ENCODE measurements at regions not wholly inside any gene's neighbourhood (a gene's known extent, or its start where the extent isn't known, plus 50 kb on each side); places are given as distances from the start of the nearest gene placed in this dataset.

GRCh38 chr14:104352493-104353220 is 214.3 kb downstream of the KIF26A start:
- Mint-ChIP-seq H3K36me3 (ENCODE audit: unreplicated experiment) (peaks cover 13% of the 10 kb centered on the region), H3K9me3 (ENCODE audit: unreplicated experiment) (peaks cover 2% of the 10 kb centered on the region), H3K27me3 (ENCODE audit: unreplicated experiment) (peaks cover 8% of the 10 kb centered on the region), H3K4me1 (ENCODE audit: low read depth, unreplicated experiment) (peaks cover 5% of the 10 kb centered on the region), H3K27ac (ENCODE audit: unreplicated experiment) (no peak overlapping the region), H3K4me3 (ENCODE audit: unreplicated experiment) (no peak overlapping the region)
- TF ChIP-seq CTCF (IDR thresholded peaks at IDR 0.05; ENCODE audit: partially characterized antibody, unreplicated experiment): no peak
- DNase-seq: no peak

GRCh38 chr14:104353221-104353920 is 215.0 kb downstream of the KIF26A start:
- H3K36me3 Mint-ChIP-seq (ENCODE audit: unreplicated experiment): peaks cover 7% of the 10 kb centered on the region
- no peak overlapping the region for H3K27ac Mint-ChIP-seq (ENCODE audit: unreplicated experiment)
- peaks cover 11% of the 10 kb centered on the region for H3K27me3 Mint-ChIP-seq (ENCODE audit: unreplicated experiment)
- no peak for DNase-seq
- no peak for TF ChIP-seq CTCF (IDR thresholded peaks at IDR 0.05; ENCODE audit: partially characterized antibody, unreplicated experiment)
- peaks cover 3% of the 10 kb centered on the region for H3K9me3 Mint-ChIP-seq (ENCODE audit: unreplicated experiment)
- peaks cover 5% of the 10 kb centered on the region for H3K4me1 Mint-ChIP-seq (ENCODE audit: low read depth, unreplicated experiment)
- no peak overlapping the region for H3K4me3 Mint-ChIP-seq (ENCODE audit: unreplicated experiment)

- Mint-ChIP-seq H3K27me3 (ENCODE audit: unreplicated experiment) (peaks cover 11% of the 10 kb centered on the region), H3K36me3 (ENCODE audit: unreplicated experiment) (peaks cover 5% of the 10 kb centered on the region), H3K4me1 (ENCODE audit: low read depth, unreplicated experiment) (peaks cover 5% of the 10 kb centered on the region), H3K4me3 (ENCODE audit: unreplicated experiment) (no peak overlapping the region), H3K9me3 (ENCODE audit: unreplicated experiment) (peaks cover 3% of the 10 kb centered on the region), H3K27ac (ENCODE audit: unreplicated experiment) (no peak overlapping the region)
- DNase-seq: no peak
- no peak for TF ChIP-seq CTCF (IDR thresholded peaks at IDR 0.05; ENCODE audit: partially characterized antibody, unreplicated experiment)
Observed at GRCh38 chr14:104353921-104354701, 215.7 kb downstream of the KIF26A start.

DNA sequence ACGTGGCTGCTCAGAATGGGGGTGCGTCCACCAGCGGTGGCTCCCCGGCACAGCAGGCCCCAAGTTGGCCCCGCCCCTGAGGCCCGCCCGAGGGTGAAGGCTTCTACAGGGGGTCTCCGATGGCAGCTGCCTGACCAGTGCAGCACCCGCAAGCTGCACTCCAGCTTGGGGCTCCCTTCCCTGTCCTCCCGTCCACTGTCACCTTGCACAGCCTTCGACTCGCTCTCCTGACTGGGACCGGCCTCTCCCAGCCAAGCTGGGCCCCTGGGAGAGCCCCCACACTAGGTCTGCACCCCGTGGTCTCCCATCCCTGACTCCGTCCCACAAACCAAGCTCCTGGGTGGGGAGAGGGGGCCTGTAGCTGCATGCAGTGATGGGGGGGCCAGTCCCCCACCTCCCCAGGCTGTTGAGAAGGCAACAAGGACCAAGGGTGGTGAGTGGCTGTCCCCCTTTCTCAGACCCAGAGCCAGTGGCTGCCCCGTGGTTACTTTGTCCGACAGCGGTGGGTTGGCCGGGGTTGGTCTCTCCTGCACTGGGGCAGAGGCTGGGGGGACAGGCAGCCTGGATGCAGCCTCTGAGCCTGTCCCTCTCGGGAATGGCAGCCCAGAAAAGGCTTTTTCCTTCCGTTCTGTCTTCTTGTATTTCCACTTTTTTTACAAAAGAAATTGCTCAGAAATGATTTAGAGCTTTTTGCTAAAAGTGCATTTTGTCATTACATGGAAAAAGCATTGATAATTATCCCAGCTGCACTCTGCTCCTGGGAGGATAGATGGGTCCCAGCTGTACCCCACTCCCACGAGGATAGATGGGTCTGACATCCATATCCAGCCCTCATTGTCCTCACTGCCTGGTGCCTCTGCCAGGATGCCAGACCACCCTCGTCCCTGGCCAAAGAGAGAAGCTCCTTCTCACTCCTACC is 217.0 kb downstream of the KIF26A start:
- peaks cover 8% of the 10 kb centered on the region for H3K27me3 Mint-ChIP-seq (ENCODE audit: unreplicated experiment)
- H3K9me3 Mint-ChIP-seq (ENCODE audit: unreplicated experiment): peaks cover 3% of the 10 kb centered on the region
- no peak overlapping the region for H3K4me3 Mint-ChIP-seq (ENCODE audit: unreplicated experiment)
- TF ChIP-seq CTCF (IDR thresholded peaks at IDR 0.05; ENCODE audit: partially characterized antibody, unreplicated experiment): no peak
- H3K4me1 Mint-ChIP-seq (ENCODE audit: low read depth, unreplicated experiment): peaks cover 6% of the 10 kb centered on the region
- peak; percentile 45 for DNase-seq
- peaks cover 5% of the 10 kb centered on the region for H3K36me3 Mint-ChIP-seq (ENCODE audit: unreplicated experiment)
- peak overlapping the region; percentile 5 for H3K27ac Mint-ChIP-seq (ENCODE audit: unreplicated experiment)

All from glutamatergic neuron (in vitro differentiated cells).